ENCODE measurements at regions not wholly inside any gene's neighbourhood (a gene's known extent, or its start where the extent isn't known, plus 50 kb on each side); places are given as distances from the start of the nearest gene placed in this dataset.

DNA sequence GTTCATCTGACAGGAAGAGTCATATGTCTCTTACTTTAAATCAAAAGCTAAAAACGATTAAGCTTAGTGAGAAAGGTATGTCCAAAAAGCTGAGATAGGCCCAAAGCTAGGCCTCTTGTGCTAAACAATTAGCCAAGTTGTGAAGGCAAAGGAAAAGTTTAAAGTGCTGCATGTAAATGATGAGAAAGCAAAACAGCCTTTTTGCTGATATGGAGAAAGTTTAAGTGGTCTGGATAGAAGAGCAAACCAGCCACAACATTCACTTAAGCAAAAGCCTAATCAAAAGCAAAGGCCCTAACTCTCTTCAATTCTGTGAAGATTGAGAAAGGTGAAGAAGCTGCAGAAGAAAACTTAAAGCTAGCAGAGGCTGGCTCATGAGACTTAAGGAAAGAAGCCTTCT, 511.3 kb upstream of the FAM98A start:
- TF ChIP-seq, protein P1, sequence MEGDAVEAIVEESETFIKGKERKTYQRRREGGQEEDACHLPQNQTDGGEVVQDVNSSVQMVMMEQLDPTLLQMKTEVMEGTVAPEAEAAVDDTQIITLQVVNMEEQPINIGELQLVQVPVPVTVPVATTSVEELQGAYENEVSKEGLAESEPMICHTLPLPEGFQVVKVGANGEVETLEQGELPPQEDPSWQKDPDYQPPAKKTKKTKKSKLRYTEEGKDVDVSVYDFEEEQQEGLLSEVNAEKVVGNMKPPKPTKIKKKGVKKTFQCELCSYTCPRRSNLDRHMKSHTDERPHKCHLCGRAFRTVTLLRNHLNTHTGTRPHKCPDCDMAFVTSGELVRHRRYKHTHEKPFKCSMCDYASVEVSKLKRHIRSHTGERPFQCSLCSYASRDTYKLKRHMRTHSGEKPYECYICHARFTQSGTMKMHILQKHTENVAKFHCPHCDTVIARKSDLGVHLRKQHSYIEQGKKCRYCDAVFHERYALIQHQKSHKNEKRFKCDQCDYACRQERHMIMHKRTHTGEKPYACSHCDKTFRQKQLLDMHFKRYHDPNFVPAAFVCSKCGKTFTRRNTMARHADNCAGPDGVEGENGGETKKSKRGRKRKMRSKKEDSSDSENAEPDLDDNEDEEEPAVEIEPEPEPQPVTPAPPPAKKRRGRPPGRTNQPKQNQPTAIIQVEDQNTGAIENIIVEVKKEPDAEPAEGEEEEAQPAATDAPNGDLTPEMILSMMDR (conservative IDR thresholded peaks at IDR 0.05; ENCODE audit: low read length): no peak
- no peak for TF ChIP-seq EZH2phosphoT487 (IDR thresholded peaks at IDR 0.05; ENCODE audit: borderline replicate concordance, low read depth, low read length)

All from OCI-LY7 (cell line).